CD4-positive, alpha-beta memory T cell (primary cell): ENCODE measurements at regions not wholly inside any gene's neighbourhood (a gene's known extent, or its start where the extent isn't known, plus 50 kb on each side); places are given as distances from the start of the nearest gene placed in this dataset.
A peak's percentile ranks its signal among the peaks of the same experiment; 100 is the strongest.

ENCODE experiments used
- CTCF ChIA-PET: fragments of 350-600 bp; sonication (Branson Sonifier 250); formaldehyde crosslinking; loops from one replicate; lab custom pipeline; 2021; ENCODE audit warnings: inconsistent platforms; ENCODE audit not compliant: partially characterized antibody; lab: Charles Lee
- POLR2A ChIA-PET: fragments of 350-600 bp; sonication (Branson Sonifier 250); formaldehyde crosslinking; loops from one replicate; lab custom pipeline; 2021; ENCODE audit not compliant: partially characterized antibody; lab: Charles Lee
- DNase-seq, 5 donors: peaks; one replicate each; pipeline versions ENCODE4 v3.0.0 to v3.0.0-alpha.2; 2020 to 2022; ENCODE audit warnings: mixed read lengths in 1 of 5
- H3K27ac ChIP-seq: one replicate; pipeline ENCODE4 v1.7.0; 2013; ENCODE audit warnings: low read depth, low read length
- H3K27me3 ChIP-seq: 2 replicates; pipeline ENCODE4 v1.7.0; 2013; ENCODE audit warnings: mild to moderate bottlenecking, low read length, moderate library complexity; ENCODE audit not compliant: insufficient read depth
- H3K36me3 ChIP-seq: 2 replicates; pipeline ENCODE4 v1.7.0; 2013; ENCODE audit warnings: mild to moderate bottlenecking, low read length, moderate library complexity; ENCODE audit not compliant: insufficient read depth
- H3K4me1 ChIP-seq: 2 replicates; pipeline ENCODE4 v1.7.0; 2013; ENCODE audit warnings: mild to moderate bottlenecking, low read length, moderate library complexity; ENCODE audit not compliant: insufficient read depth
- H3K4me3 ChIP-seq, 2 donors: one replicate each; pipeline ENCODE4 v1.7.0; 2013; ENCODE audit warnings: low read length in 2 of 2, mild to moderate bottlenecking in 1 of 2
- H3K9me3 ChIP-seq, 2 donors: one replicate each; pipeline ENCODE4 v1.7.0; 2013; ENCODE audit warnings: low read length in 2 of 2, control low read depth in 1 of 2; ENCODE audit not compliant: control insufficient read depth in 1 of 2
- H3K27ac Mint-ChIP-seq, 7 donors: one replicate each; pipeline ENCODE4 v1.8.0; 2020 to 2021; ENCODE audit warnings: mixed read lengths in 7 of 7, mild to moderate bottlenecking in 6 of 7, inconsistent platforms in 3 of 7, moderate library complexity in 3 of 7
- H3K27me3 Mint-ChIP-seq, 2 donors: one replicate each; pipeline ENCODE4 v1.8.0; 2020 to 2021; ENCODE audit warnings: mixed read lengths in 2 of 2
- H3K36me3 Mint-ChIP-seq, 2 donors: one replicate each; pipeline ENCODE4 v1.8.0; 2020 to 2021; ENCODE audit warnings: mixed read lengths in 2 of 2, inconsistent platforms in 1 of 2, mild to moderate bottlenecking in 1 of 2
- H3K4me1 Mint-ChIP-seq, 4 donors: one replicate each; pipeline ENCODE4 v1.8.0; 2020 to 2021; ENCODE audit warnings: mixed read lengths in 4 of 4, mild to moderate bottlenecking in 1 of 4
- H3K4me3 Mint-ChIP-seq, 8 donors: one replicate each; pipeline ENCODE4 v1.8.0; 2020 to 2021; ENCODE audit warnings: mixed read lengths in 8 of 8, mild to moderate bottlenecking in 7 of 8, moderate library complexity in 6 of 8, inconsistent platforms in 3 of 8
- H3K9me3 Mint-ChIP-seq, 8 donors: one replicate each; pipeline ENCODE4 v1.8.0; 2020 to 2021; ENCODE audit warnings: mixed read lengths in 8 of 8, mild to moderate bottlenecking in 5 of 8, inconsistent platforms in 3 of 8, moderate library complexity in 1 of 8
- intact Hi-C: fragments of 100-400 bp; cut with micrococcal nuclease; formaldehyde crosslinking; loops from one replicate; pipeline ENCODE4 v1.15.1; 2023

- ChIA-PET CTCF (no interaction called here), POLR2A (no interaction called here)
- Mint-ChIP-seq H3K27me3 (no peaks in the 10 kb centered on the region), H3K4me1 (peaks cover 4 to 16% (median 7%) of the 10 kb centered on the region in 4 donors), H3K9me3 (peaks cover 0 to 9% (median 0%) of the 10 kb centered on the region in 8 donors), H3K27ac (no peak overlapping the region), H3K36me3 (no peaks in the 10 kb centered on the region), H3K4me3 (no peak overlapping the region)
- DNase-seq: no peak
- intact Hi-C loops: no loop called here
- no peaks in the 10 kb centered on the region for H3K9me3 ChIP-seq
- peaks cover 5% of the 10 kb centered on the region for H3K4me1 ChIP-seq
- no peak overlapping the region for H3K4me3 ChIP-seq
- no peaks in the 10 kb centered on the region for H3K36me3 ChIP-seq
- no peak overlapping the region for H3K27ac ChIP-seq
- no peaks in the 10 kb centered on the region for H3K27me3 ChIP-seq
Measured at GRCh38 chr14:97312910-97313309, 515.7 kb downstream of the VRK1 start.

- no peaks in the 10 kb centered on the region for H3K36me3 Mint-ChIP-seq
- no peak for DNase-seq
- H3K4me1 Mint-ChIP-seq: peaks cover 4 to 11% (median 6%) of the 10 kb centered on the region in 4 donors
- peaks cover 0 to 10% (median 0%) of the 10 kb centered on the region in 8 donors for H3K9me3 Mint-ChIP-seq
- H3K27ac Mint-ChIP-seq: no peak overlapping the region
- Histone ChIP-seq H3K27ac (no peak overlapping the region), H3K4me3 (no peak overlapping the region), H3K9me3 (no peaks in the 10 kb centered on the region), H3K36me3 (no peaks in the 10 kb centered on the region), H3K4me1 (peaks cover 5% of the 10 kb centered on the region), H3K27me3 (no peaks in the 10 kb centered on the region)
- intact Hi-C loops: no loop called here
- POLR2A ChIA-PET: no interaction called here
- CTCF ChIA-PET: no interaction called here
- no peak overlapping the region for H3K4me3 Mint-ChIP-seq
- no peaks in the 10 kb centered on the region for H3K27me3 Mint-ChIP-seq
Measured at GRCh38 chr14:97315790-97316189, 518.6 kb downstream of the VRK1 start.

- Histone ChIP-seq H3K27me3 (no peaks in the 10 kb centered on the region), H3K27ac (no peak overlapping the region), H3K9me3 (no peaks in the 10 kb centered on the region), H3K4me1 (no peaks in the 10 kb centered on the region), H3K4me3 (no peak overlapping the region), H3K36me3 (no peaks in the 10 kb centered on the region)
- Mint-ChIP-seq H3K4me1 (no peaks in the 10 kb centered on the region), H3K27ac (no peak overlapping the region), H3K27me3 (no peaks in the 10 kb centered on the region), H3K36me3 (no peaks in the 10 kb centered on the region), H3K4me3 (no peak overlapping the region), H3K9me3 (peaks cover 0 to 15% (median 2%) of the 10 kb centered on the region in 8 donors)
- POLR2A ChIA-PET: no interaction called here
- CTCF ChIA-PET: interaction anchor here (1.5 kb wide), 2 partner anchors 11 to 14 kb away, joined by 3 read pairs; no protein-coding TSS in a partner anchor
- intact Hi-C loops: no loop called here
- no peak for DNase-seq
Measured at GRCh38 chr14:97318380-97318779, 521.2 kb downstream of the VRK1 start.

- Histone ChIP-seq H3K4me3 (no peak overlapping the region), H3K9me3 (no peaks in the 10 kb centered on the region), H3K27me3 (no peaks in the 10 kb centered on the region), H3K36me3 (no peaks in the 10 kb centered on the region), H3K4me1 (no peaks in the 10 kb centered on the region), H3K27ac (no peak overlapping the region)
- no peak for DNase-seq
- Mint-ChIP-seq H3K27me3 (no peaks in the 10 kb centered on the region), H3K9me3 (peaks cover 0 to 15% (median under 1%) of the 10 kb centered on the region in 8 donors), H3K27ac (no peak overlapping the region), H3K4me1 (no peaks in the 10 kb centered on the region), H3K36me3 (no peaks in the 10 kb centered on the region), H3K4me3 (no peak overlapping the region)
- ChIA-PET CTCF (no interaction called here), POLR2A (no interaction called here)
- intact Hi-C loops: no loop called here
Measured at GRCh38 chr14:97319691-97320090, 522.5 kb downstream of the VRK1 start.

- Histone ChIP-seq H3K4me1 (peaks cover 13% of the 10 kb centered on the region), H3K27me3 (no peaks in the 10 kb centered on the region), H3K36me3 (no peaks in the 10 kb centered on the region), H3K9me3 (no peaks in the 10 kb centered on the region), H3K4me3 (no peak overlapping the region), H3K27ac (no peak overlapping the region)
- no peak for DNase-seq
- Mint-ChIP-seq H3K27ac (no peak overlapping the region), H3K4me1 (peaks cover 13 to 22% (median 17%) of the 10 kb centered on the region in 4 donors), H3K9me3 (no peaks in the 10 kb centered on the region), H3K36me3 (no peaks in the 10 kb centered on the region), H3K27me3 (no peaks in the 10 kb centered on the region), H3K4me3 (no peak overlapping the region)
- ChIA-PET CTCF (no interaction called here), POLR2A (no interaction called here)
- intact Hi-C loops: no loop called here
Measured at GRCh38 chr14:97328743-97329142, 531.6 kb downstream of the VRK1 start.

- H3K4me1 ChIP-seq: peaks cover 13% of the 10 kb centered on the region
- no peaks in the 10 kb centered on the region for H3K27me3 ChIP-seq
- intact Hi-C loops: no loop called here
- no peak overlapping the region for H3K27ac Mint-ChIP-seq
- no peak overlapping the region for H3K4me3 ChIP-seq
- H3K36me3 ChIP-seq: no peaks in the 10 kb centered on the region
- H3K36me3 Mint-ChIP-seq: no peaks in the 10 kb centered on the region
- H3K27me3 Mint-ChIP-seq: no peaks in the 10 kb centered on the region
- ChIA-PET POLR2A (no interaction called here), CTCF (no interaction called here)
- H3K27ac ChIP-seq: no peak overlapping the region
- no peak overlapping the region for H3K4me3 Mint-ChIP-seq
- H3K9me3 ChIP-seq: no peaks in the 10 kb centered on the region
- peaks cover 13 to 22% (median 17%) of the 10 kb centered on the region in 4 donors for H3K4me1 Mint-ChIP-seq
- no peaks in the 10 kb centered on the region for H3K9me3 Mint-ChIP-seq
- DNase-seq: no peak
Measured at GRCh38 chr14:97329701-97330100, 532.5 kb downstream of the VRK1 start.

- H3K27ac ChIP-seq: no peak overlapping the region
- POLR2A ChIA-PET: no interaction called here
- no peak overlapping the region for H3K27ac Mint-ChIP-seq
Measured at GRCh38 chr14:97331058-97331457, 533.9 kb downstream of the VRK1 start.

More at GRCh38 chr14:97331058-97331457, 533.9 kb downstream of the VRK1 start:
- Histone ChIP-seq H3K36me3 (no peaks in the 10 kb centered on the region), H3K9me3 (no peaks in the 10 kb centered on the region), H3K27me3 (no peaks in the 10 kb centered on the region), H3K4me3 (no peak overlapping the region), H3K4me1 (peaks cover 13% of the 10 kb centered on the region)
- Mint-ChIP-seq H3K4me1 (peaks cover 17 to 32% (median 20%) of the 10 kb centered on the region in 4 donors), H3K36me3 (no peaks in the 10 kb centered on the region), H3K27me3 (no peaks in the 10 kb centered on the region), H3K4me3 (peak overlapping the region in 1 of 8 donors; percentile 17), H3K9me3 (no peaks in the 10 kb centered on the region)
- CTCF ChIA-PET: no interaction called here
- intact Hi-C loops: no loop called here
- no peak for DNase-seq
